Omental fat pad (tissue), 3 donors: ENCODE measurements at regions not wholly inside any gene's neighbourhood (a gene's known extent, or its start where the extent isn't known, plus 50 kb on each side); places are given as distances from the start of the nearest gene placed in this dataset.

Experiments
- ATAC-seq: fragments of 150-250 bp; one replicate; pipeline ENCODE4 v1.9.1; 2016; ENCODE audit warnings: mild to moderate bottlenecking, moderate library complexity; ENCODE audit not compliant: low FRiP score
- DNase-seq: peaks from one replicate; pipeline ENCODE4 v3.0.0-alpha.2; 2019; ENCODE audit warnings: low spot score
- CTCF ChIP-seq, 3 donors: fragments of 450-650 bp; IDR thresholded peaks; one replicate each; pipeline ENCODE4 v1.5.1; 2016 to 2017; ENCODE audit warnings: antibody characterized with exemption in 3 of 3, mild to moderate bottlenecking in 3 of 3, moderate library complexity in 2 of 3

- ATAC-seq (no peak), DNase-seq (no peak)
- TF ChIP-seq CTCF (IDR thresholded peaks at IDR 0.05), result no peak
These were observed 438.3 kb downstream of the SH3GL2 start for GRCh38 chr9:18017136-18017535.

- DNase-seq, result no peak
- no peak for ATAC-seq
- TF ChIP-seq CTCF (IDR thresholded peaks at IDR 0.05), result no peak
These were observed 439.4 kb downstream of the SH3GL2 start for GRCh38 chr9:18018221-18018620.

GRCh38 chr9:18018661-18019060 is 439.8 kb downstream of the SH3GL2 start:
- no peak for ATAC-seq
- DNase-seq, result no peak
- no peak for TF ChIP-seq CTCF (IDR thresholded peaks at IDR 0.05)

GRCh38 chr9:18020121-18020745 is 441.4 kb downstream of the SH3GL2 start:
- TF ChIP-seq CTCF (IDR thresholded peaks at IDR 0.05), result no peak
- DNase-seq (no peak), ATAC-seq (no peak)

- no peak for ATAC-seq
These were observed 443.8 kb downstream of the SH3GL2 start for GRCh38 chr9:18022642-18023041.

GRCh38 chr9:18023332-18023731 is 444.5 kb downstream of the SH3GL2 start:
- no peak for TF ChIP-seq CTCF (IDR thresholded peaks at IDR 0.05)
- ATAC-seq, result no peak
- DNase-seq, result no peak

More at GRCh38 chr9:18022642-18023041, 443.8 kb downstream of the SH3GL2 start:
- no peak for TF ChIP-seq CTCF (IDR thresholded peaks at IDR 0.05)
- DNase-seq, result no peak

DNA sequence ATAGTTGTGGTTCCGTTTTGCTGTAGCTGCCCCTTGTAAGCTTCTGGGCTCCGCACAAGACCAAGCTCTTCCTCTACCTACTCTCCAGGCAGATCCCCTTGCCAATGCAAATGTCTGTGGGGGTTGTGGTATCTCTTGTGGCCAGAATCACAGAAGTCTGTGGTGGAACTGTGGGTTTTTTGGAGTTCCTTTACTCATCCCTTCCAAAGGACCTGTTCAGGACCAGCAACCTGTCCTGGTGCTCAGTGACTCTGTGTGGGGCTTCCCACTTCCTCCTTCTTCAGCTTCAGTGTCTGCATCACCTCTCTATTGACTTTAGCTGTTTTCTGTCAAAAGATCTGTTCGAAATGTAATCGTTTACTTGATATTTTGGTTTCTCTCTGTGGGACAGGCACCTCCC is 441.3 kb upstream of the ADAMTSL1 start:
- DNase-seq (no peak), ATAC-seq (no peak)
- TF ChIP-seq CTCF (IDR thresholded peaks at IDR 0.05), result no peak
